ACHN (cell line): ENCODE measurements at regions not wholly inside any gene's neighbourhood (a gene's known extent, or its start where the extent isn't known, plus 50 kb on each side); places are given as distances from the start of the nearest gene placed in this dataset.
A peak's percentile ranks its signal among the peaks of the same experiment; 100 is the strongest.
"Not testable (repeated sequence)": the region's sequence is repeated elsewhere in the genome, so short reads cannot be mapped to it uniquely, and the experiment has no call there.

ENCODE experiments used
- DNase-seq: peaks from one replicate; pipeline ENCODE4 v3.0.0-alpha.2; 2015
- in situ Hi-C: cut with HindIII; loops from 2 replicates; pipeline ENCODE4 v1.10.0; 2017; ENCODE audit warnings: low sequenced_read_pairs, low pct_ligation_motif_present, low pct_unique_long_range_greater_than_20kb

DNA sequence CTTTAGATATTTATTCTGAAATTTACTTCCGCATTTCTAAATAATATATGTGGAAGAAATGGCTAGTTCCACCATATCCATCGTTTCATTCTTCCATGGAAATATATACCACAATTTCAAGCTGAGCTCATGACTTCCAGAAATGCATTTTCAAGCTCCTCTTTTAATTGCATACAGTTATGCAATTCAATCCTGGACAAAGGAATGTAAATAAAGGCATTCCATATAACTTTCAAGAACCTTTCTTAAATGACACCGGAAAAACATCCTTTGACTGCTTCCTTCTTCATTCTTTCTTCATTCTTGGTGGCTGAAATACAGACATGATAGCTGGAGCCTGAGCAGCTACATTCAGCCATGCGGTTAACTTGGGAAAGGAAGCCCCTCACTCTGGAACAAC is 185.2 kb upstream of the GADL1 start:
- no peak for DNase-seq
- in situ Hi-C loops: no loop called here

DNA sequence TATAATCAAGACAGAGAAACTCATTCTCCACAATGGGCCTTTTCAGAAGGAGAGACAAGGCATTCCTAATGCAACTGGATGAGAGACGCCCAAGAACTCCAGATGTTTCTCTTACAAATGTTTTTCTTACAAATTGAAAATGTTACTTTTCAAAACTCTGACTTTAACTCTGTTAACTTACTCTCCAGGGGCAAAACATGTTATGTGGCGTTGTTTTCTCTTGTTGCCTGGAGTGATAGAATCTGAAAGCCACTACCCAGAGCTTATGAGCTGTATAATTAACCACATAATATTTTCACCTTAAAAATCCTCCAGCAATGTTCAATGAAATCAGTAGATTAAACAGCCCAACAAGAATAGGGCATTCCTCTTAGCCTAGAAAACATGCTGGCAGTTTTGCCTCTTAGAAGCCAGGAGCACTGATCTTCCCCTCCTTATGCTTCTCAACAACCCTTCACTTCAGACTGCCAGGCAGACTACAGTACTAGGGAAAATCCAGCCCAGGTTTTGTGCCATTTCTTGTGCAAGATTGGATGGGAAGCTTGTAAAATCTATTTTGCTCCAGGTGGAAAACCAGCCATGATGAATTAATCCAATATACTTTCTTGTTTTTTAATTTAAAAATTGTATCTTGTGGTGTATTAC is 186.7 kb upstream of the GADL1 start:
- in situ Hi-C loops: no loop called here
- DNase-seq: no peak

DNA sequence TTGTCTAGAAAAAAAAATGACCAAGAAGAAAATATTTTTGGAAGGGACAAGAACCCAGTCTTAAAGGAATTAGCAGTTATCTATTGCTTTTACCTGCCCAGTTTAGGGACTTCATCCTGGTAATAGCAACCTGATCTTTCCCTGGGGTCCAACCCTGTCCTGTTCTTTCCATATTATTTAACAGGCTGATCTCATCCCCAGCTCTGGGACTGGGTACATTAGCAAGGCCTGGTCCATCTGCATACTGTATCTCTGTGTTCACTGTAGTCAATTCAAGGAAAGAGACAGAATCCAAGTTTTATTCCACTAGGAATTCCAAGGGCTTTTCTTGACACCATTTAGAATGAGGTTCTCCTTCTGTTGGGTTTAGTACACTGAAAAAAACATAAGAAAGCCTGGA is 191.7 kb upstream of the GADL1 start:
- in situ Hi-C loops: no loop called here
- no peak for DNase-seq

DNA sequence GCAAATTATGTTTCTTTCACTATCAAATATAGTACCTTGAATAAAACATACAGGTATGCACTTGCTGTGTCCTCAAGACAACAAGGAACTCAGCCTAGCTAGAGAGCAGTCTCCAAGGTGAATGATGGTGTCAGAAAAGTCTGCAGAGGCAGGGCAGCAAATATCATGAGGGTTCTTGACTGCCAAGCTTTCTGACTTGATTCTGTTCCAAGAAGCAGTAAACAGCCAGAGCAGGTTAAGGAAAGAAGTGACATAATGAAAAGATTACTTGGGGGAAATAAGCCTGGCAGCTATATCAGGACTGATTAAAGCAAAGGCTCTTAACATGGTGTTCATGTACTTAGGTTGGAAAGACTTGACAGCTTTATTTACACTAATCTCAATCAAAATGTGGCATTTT is 192.2 kb upstream of the GADL1 start:
- no peak for DNase-seq
- in situ Hi-C loops: no loop called here

DNA sequence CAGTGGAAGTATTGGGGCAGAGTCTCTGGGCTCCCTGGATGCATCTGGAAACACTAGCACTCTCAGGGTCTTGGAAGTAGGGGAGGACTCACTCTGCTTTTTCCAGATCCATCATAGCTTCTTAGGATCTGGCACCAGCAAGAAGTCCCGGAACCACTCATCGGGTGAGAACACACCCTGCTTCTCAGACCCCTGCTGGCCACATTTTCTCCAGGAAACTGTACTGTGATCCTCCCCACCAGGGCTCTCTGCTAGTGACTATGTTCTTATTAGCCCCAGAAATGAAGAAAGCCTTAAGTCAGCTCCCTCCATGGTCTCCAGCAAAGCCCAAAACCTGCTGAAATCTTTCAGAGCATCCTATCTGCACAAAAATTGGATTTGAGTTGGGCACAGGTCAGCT is 197.3 kb upstream of the GADL1 start:
- DNase-seq: no peak
- in situ Hi-C loops: no loop called here

DNA sequence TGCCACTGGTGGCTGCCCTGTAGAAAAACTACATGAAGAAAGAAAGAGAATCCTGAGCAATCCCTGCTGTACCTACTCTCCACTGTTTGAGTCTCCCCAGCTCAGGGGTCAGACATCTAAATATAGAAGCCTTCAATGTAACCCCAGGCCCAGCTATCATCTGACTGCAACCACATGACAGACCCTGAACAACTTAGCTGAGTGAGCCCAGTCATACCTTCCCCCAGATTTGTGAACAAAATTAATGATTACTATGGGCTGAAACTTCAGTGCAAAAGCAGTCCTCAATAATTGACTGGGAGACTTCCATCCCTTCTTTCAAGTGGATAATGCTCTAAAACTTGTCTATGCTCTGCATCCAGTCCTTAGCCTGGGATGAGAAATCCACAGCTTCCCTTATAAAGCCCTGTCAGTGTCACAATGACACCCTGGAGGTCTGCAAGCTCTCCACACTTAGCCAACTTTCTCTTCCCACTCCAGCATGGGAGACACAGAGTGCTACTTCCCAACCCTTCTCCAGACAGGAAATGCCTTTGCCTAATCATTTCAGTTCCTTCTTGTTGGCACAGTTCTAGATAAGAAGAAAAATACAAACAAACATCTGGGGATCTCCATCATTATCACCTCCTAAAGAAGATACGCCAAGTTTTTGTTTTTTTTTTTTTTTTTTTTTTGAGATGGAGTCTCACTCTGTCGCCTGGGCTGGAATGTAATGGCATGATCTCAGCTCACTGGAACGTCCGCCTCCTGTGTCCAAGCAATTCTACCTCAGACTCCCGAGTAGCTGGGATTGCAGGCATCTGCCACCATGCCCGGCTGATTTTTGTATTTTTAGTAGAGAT is 198.5 kb upstream of the GADL1 start:
- DNase-seq: peak; percentile 19
- in situ Hi-C loops: no loop called here

DNA sequence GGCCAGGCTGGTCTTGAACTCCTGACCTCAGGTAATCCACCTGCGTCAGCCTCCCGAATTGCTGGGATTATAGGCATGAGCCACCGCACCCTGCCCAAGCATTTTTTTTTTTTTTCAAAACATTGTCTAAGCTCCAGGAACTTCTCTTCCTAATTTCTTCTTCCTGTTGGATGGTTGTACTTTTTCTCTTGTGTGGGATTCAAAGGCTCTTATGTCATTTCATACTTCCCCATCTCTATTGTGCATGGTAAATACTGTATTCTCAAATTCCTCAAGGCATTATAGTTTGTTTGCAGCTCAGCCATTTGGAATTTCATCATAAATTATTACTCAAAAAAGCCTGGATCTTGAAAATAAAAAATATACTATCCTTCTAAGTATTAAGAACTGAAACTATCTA is 199.1 kb upstream of the GADL1 start:
- in situ Hi-C loops: no loop called here
- no peak for DNase-seq

DNA sequence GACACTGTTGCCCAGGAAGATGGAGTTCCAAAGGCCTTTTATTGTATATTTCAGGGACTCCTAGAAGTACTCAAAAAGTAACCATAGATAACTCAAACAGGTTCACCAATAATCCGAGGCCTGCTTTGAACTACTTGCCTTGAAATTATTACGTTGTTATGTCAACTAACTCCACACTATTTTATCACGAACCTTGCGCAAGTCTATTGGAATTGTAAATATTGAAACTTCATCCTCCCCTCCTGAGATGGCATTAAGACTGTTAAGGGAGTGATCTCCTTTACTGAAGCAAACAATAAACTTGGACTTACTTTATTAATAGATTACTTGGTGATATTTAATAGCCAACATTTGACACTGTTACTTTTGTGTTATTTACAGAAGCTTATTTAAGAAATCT is 199.6 kb upstream of the GADL1 start:
- DNase-seq: no peak

DNA sequence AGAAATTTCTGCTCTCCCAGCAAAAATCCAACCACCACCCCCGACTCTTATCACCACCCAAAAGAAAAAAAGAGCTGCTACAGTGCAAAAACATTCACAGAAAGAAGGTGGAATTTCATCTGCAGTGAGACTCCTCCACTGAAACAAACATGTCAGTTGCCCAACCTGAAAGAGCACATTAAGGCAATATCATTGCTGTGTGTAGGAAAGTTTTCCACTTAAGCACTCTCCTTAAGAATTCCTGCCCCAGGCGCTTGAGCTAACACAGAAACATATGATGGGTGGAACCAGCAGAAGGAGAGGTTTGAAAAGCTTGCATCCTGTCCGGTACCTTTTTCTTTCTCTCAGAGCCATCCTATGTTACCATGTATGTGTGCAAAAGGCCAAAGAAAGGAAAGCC is 200.8 kb upstream of the GADL1 start:
- in situ Hi-C loops: no loop called here

More for the DNA sequence above, 199.6 kb upstream of the GADL1 start:
- in situ Hi-C loops: no loop called here

DNA sequence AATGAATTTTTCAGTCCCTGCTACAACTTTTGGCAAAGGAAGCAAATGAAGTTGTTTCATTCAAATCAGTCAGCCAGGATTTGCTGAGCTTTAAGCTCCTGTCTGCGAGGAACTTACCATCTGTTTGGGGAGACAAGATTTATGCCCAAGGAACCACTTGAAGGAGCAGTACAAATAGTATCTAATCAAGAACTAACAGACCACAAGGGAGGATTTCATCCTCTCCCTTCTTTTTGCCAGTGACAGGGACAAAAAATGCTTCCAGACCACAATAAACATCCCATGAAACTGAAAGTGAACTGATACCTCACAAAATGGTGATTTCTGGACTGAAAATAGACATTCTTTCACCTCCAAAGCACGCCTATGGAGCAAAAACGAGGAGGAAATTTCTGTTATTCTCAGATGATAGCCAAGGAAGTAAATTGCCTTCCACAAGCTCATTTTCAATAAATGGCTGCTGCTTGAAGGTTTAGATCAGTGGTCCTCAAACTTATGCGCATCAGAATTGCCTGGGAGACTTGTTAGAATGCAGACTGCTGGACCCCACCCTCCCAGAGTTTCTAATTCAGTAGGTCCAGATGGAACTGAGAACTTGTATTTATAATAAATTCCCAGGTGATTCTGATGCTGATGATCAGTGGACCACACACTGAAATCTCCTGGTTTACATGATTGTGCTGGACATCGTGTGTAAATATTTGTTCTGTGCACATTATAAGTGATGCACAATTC is 202.4 kb upstream of the GADL1 start:
- in situ Hi-C loops: no loop called here
- DNase-seq: no peak

More for the DNA sequence above, 200.8 kb upstream of the GADL1 start:
- DNase-seq: no peak

DNA sequence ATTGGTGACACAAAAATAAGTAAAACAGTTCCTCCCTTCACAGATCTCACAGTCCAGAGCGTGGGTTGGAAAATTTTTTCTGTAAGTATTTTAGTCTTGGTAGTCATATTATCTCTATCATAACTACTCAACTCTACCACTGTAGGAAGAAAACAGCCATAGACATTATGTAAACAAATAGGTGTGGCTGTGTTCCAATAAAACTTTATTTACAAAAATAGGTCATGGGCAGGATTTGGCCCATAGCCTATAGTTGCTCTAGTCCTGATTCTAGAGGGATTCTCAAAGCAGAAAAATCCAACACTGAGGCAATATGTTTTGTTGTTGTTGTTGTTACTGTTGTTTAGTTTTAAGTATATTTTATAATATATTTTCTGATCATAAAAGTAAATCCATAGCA is 206.1 kb upstream of the GADL1 start:
- in situ Hi-C loops: no loop called here
- no peak for DNase-seq

DNA sequence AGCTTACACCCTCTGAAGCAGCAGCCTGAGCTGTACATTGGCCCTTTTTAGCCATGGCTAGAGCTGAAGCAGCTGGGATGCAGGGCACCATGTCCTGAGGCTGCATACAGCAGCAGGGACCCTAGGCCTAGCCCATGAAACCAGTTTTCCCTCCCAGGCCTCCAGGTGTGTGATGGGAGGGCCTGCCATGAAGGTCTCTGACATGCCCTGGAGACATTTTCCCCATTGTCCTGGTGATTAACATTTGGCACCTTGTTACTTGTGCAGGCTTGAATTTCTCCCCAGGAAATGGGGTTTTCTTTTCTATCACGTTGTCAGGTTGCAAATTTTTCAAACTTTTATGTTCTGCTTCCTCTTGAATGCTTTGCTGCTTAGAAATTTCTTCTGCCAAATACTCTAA is 206.8 kb upstream of the GADL1 start:
- in situ Hi-C loops, DNase-seq: not testable (repeated sequence)

DNA sequence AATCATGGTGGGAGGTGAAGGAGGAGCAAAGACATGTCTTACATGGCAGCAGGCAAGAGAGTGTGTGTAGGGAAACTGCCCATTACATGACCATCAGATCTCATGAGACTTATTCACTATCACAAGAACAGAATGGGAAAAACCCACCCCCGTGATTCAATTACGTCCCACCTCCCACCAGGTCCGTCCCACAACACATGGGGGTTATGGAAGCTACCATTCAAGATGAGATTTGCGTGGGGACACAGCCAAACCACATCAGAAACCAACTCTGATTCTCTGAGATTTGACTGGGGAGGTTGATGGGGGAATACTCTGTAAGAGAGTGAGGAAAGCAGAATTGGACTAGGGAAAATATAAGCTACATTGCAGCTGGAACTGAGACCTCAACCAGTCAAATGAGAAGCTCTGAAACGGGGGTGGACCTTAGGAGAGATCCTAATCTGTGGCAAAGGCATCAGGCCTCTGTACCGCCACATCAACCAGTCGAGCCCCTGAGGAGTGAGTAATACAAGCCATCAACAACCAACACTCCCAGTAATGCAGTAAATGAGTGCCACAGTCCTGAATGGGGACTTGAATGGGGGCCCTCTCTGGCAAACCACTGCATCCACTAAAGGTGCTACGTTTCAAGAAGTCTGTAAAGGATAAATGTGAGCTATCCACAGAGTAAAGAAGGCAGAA is 207.9 kb upstream of the GADL1 start:
- in situ Hi-C loops: no loop called here
- no peak for DNase-seq

DNA sequence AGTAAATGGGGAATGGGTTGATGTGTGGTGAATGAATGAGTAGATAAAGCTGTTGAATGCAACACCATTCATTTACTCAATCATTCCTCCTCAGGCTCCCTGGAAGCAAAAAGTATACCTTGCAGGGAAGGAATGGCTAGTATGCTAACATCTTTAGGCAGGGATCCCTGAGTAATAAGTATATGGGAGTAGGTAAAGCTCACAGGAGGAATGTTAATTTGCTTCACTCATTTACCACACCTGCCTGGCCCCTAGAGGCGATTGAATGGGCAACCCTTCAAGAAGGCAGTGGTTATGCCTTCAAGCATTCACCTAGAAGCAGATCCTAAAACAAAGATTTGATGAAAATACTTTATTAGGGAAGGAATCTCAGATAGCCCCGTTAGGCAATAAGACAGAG is 208.7 kb upstream of the GADL1 start:
- DNase-seq: no peak
- in situ Hi-C loops: no loop called here

DNA sequence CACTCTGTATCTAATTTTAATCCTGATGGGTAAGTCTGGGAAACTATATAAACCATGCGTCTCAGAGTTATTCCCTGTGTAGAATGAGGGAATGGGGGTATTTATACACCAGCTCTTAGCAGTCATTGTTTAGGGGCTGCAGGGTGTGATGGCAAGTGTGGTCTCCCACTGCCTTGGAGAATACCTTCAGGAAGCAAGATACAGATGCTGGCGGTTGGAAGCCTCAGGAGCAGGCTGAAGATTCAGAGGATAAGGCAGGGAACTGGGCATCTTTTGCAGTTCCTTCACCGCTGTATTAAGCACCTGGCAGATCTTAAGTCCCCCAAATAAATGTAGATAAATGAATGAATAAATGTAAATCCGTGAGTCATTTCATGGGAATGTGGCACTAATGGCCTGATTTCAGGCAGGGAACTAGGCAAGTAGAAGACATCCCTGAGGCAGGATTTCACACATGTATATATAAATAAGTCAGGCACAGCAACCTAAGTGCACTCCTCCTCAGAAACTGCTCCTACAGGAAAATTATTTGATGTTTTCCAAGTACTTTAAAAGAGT is 209.2 kb upstream of the GADL1 start:
- in situ Hi-C loops: no loop called here

DNA sequence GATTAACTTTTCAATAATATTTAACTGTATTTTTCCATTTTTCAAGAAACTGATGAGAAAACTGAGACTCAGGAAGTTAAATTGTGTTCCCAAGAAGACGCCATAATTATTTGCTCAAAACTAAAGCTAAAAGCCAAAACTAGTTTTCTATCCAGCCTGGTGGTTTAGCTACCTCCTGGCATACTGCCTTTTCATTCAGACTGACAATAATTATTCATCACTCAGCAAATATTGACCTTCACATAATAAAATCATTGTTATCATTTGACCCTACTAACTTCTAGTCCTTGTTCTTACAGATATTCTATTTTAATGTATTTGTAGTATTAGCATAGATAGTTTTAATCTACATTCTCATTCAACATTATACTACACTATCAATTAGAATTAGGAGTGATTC is 210.6 kb upstream of the GADL1 start:
- DNase-seq: no peak
- in situ Hi-C loops: no loop called here

More for the DNA sequence above, 209.2 kb upstream of the GADL1 start:
- DNase-seq: no peak

DNA sequence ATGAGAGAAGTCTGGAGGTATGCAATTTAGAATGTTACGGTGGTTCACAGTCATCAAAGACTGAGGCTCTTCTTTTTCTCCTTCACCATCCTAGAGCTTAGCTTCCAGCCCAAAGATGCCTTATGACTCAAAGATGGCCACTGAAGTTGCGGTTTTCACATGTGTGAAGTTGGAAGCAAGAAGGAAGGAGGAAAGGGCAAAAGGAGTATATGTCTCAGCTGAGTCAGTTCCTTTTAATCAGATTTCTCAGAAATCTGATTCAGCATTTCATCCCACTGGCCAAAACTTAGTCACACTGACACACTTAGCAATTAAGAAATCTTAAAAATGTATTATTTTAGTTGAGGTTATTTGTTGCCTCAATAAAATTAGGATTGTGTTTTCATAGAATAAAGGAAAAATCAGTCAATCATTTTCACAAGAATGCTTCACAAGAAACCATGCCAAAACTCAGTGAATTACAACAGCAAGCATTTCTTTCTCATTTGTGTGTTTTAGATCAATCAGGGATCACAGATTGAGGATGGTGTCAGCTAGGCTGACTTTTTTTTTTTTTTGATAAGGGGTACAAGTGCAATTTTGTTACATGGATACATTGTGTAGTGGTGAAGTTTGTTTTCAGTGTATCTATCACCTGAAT is 211.1 kb upstream of the GADL1 start:
- in situ Hi-C loops: no loop called here
- DNase-seq: peak; percentile 38

DNA sequence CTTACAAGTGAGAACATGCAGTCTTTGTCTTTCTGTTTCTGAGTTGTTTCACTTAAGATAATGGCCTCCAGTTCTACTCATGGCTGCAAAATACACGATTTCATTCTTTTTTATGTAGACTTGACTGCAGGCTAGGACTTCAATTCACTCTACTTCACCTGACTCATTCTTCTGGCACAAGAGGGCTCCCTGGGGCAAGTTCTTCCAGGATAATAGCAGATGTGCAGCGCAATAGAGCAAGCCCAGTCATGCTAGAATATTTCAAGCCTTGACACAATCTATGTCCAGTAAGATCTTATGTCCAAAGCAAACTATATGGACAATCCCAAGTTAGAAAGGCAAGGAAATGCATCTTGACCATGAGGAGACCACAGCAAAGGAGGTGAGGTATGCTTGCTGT is 211.7 kb upstream of the GADL1 start:
- in situ Hi-C loops: no loop called here
- no peak for DNase-seq
